Testis (tissue), 2 donors: ENCODE measurements at regions not wholly inside any gene's neighbourhood (a gene's known extent, or its start where the extent isn't known, plus 50 kb on each side); places are given as distances from the start of the nearest gene placed in this dataset.
A peak's percentile ranks its signal among the peaks of the same experiment; 100 is the strongest.

Experiments
- DNase-seq: peaks from one replicate; pipeline ENCODE4 v3.0.0-alpha.2; 2019
- H3K27ac ChIP-seq, 2 donors: fragments of 200-600 bp; sonication (generic); one replicate each; pipeline ENCODE4 v1.5.1; 2019
- H3K27me3 ChIP-seq: fragments of 200-600 bp; sonication (generic); one replicate; pipeline ENCODE4 v1.5.1; 2019
- H3K36me3 ChIP-seq: fragments of 200-600 bp; sonication (generic); one replicate; pipeline ENCODE4 v1.5.1; 2017; ENCODE audit warnings: low read depth; ENCODE audit errors: missing control alignments
- H3K4me1 ChIP-seq: fragments of 200-600 bp; sonication (generic); one replicate; pipeline ENCODE4 v1.5.1; 2019
- H3K4me3 ChIP-seq, 2 donors: fragments of 200-600 bp; sonication (generic); one replicate each; pipeline ENCODE4 v1.5.1; 2017 to 2019
- H3K9me3 ChIP-seq: fragments of 200-600 bp; sonication (generic); one replicate; pipeline ENCODE4 v1.5.1; 2017
- CTCF ChIP-seq, 3 experiments: fragments of 450-650 bp in 2 of 3; fragments of 200-600 bp in 1 of 3; sonication (generic) in 1 of 3; IDR thresholded peaks; one replicate each; pipeline ENCODE4 v1.5.1; 2016 to 2019; ENCODE audit warnings: antibody characterized with exemption in 3 of 3, mild to moderate bottlenecking in 2 of 3, moderate library complexity in 1 of 3
- POLR2A ChIP-seq: fragments of 450-650 bp; IDR thresholded peaks from one replicate; pipeline ENCODE4 v1.6.1; 2017; ENCODE audit warnings: antibody characterized with exemption, mild to moderate bottlenecking, moderate library complexity
- WGBS, 2 donors: methylation state at CpG; one replicate each; pipeline ENCODE4 v1.1.5; 2018; 5-methylcytosine and 5-hydroxymethylcytosine counted together
- intact Hi-C: fragments of 100-400 bp; cut with DNase I; formaldehyde crosslinking; loops from one replicate; pipeline ENCODE4 v1.15.1; 2023; ENCODE audit warnings: low total_unique reads

DNA sequence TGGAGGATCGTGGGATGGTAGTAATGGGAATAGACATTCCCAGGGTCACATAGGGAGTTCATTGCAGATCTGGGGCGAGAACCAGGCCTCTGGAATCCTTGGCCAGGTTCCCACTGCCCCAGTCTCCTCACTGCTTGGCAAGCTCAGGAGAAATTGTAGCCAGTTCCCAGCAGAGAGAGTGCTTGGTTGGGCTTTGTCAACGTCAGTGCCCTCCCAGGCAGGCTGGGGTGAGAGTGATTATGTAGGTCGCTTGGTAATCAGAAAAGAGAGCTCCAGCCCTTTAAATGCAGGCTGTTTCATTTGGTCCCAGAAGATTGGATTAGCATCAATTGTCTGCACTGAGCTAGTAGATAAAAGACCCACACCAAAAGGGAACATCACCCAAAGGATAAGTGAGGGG lies 51.8 kb upstream of the GALNT10 start:
- Histone ChIP-seq H3K9me3 (no peaks in the 10 kb centered on the region), H3K27ac (peak overlapping the region in 1 of 2 donors; percentile 47), H3K4me3 (no peak overlapping the region), H3K4me1 (peaks cover 21% of the 10 kb centered on the region), H3K36me3 (no peaks in the 10 kb centered on the region), H3K27me3 (no peaks in the 10 kb centered on the region)
- DNase-seq = peak; percentile 87
- TF ChIP-seq POLR2A (no peak), CTCF (IDR thresholded peaks at IDR 0.05) (no peak)
- intact Hi-C loops = no loop called here
- 22 to 32% methylated on average over 4 of the region's 4 CpGs for WGBS, 2 donors

DNA sequence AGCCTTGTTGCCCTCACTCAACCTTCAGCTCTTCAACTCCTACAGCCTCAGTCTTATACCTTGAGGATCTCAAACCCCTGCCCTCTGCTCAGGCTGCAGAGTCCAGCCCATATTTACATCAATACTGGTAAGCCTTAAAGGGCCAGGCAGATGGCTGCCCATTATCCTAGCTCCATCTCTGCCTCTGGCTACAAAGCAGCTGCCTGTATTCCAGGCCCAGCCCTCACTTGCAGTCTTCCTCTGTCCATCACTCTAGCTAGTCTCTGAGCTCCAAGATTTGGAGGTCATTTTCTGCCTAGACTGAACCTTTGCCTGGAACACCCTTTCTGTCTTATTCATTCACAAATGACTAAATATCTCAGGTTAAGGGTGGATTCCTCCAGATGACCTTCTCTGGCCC lies 50.2 kb upstream of the GALNT10 start:
- intact Hi-C loops = no loop called here
- no peaks in the 10 kb centered on the region for H3K9me3 ChIP-seq
- no peak for DNase-seq
- TF ChIP-seq POLR2A = no peak
- no peak for TF ChIP-seq CTCF (IDR thresholded peaks at IDR 0.05)
- H3K4me3 ChIP-seq = no peak overlapping the region
- H3K36me3 ChIP-seq = no peaks in the 10 kb centered on the region
- peaks cover 21% of the 10 kb centered on the region for H3K4me1 ChIP-seq
- no peak overlapping the region for H3K27ac ChIP-seq
- H3K27me3 ChIP-seq = no peaks in the 10 kb centered on the region
